GM19035 (cell line): ENCODE measurements at regions not wholly inside any gene's neighbourhood (a gene's known extent, or its start where the extent isn't known, plus 50 kb on each side); places are given as distances from the start of the nearest gene placed in this dataset.
"Not testable (repeated sequence)": the region's sequence is repeated elsewhere in the genome, so short reads cannot be mapped to it uniquely, and the experiment has no call there.

Experiments
- ATAC-seq: cut with Tn5 transposase; IDR thresholded peaks from one replicate; pipeline ENCODE4 v1.9.1; 2021; ENCODE audit not compliant: unreplicated experiment

DNA sequence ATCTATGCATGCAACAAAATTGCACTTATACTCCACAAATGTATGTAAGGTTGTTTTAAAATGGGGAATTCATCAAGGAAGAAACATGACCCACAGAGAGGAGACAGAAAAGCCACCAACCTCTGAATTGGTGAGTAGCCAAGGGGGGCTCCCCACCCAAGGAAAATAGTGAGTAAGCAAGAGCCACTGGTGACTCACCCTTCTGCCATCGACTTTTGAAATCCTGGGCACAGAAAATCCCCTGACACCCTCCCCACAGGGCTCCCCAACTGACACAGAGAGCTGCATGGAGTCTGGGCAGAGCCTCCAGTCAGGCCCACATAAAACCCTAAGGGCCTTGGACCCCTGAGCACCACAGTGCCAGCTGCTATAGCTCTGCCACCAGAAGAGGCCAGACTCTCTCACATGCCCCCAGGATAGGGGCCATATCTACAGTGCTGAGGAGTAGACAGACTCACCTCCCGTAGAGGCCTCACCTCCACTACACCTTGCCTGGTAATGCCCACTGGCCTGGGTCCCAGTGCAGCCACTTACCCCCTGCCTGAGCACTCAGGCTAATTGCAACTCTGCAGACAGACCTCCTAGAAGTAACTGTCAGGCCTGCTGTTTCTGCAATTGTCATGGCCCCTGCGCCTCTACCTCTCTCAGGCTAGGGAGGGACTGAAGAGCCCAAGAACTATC, 244.7 kb upstream of the WSB1 start:
- no peak for ATAC-seq

- no peak for ATAC-seq
Observed at GRCh38 chr17:27065588-27065987, 228.3 kb upstream of the WSB1 start.

DNA sequence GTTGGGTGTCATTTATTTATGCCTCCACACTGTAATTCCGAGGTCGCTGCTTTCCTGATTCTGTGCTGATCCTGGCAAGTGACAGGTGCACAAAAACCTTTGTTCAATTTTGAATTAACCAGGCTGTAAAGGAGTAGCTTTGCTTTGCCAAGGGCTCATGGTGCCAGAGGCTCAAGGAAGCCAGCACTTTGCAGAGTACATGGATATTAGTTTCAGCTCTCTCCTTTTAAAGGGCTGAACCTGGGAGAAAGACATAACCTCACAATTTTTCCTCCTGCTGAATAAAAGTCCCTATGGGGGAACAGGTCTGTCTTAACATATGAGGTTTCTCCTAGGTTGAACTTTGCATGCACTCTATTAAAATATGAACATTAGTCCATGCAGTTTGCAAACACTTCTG, 227.6 kb upstream of the WSB1 start:
- ATAC-seq, result no peak

GRCh38 chr17:27069842-27070508, 223.9 kb upstream of the WSB1 start:
- ATAC-seq, result no peak

DNA sequence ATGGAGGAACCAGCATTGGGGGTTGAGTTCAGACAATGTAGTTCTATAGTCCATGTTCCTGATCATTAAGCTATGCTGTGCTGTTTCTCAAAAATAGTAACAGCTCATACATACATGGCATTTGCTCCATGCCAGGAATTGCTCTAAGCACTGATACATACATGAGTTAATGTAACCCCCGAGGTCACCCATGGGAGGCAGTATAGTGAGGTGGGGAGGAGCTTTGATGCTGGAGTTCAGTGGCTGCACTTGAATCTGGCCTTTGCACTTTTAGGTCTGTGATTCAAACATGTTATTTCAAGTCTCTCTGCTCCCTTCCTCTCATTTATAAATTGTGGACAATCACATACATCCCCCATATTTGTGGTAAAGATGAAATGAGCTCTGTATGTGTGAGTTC, 223.1 kb upstream of the WSB1 start:
- no peak for ATAC-seq

GRCh38 chr17:27072885-27073284, 221.0 kb upstream of the WSB1 start:
- ATAC-seq, result no peak

DNA sequence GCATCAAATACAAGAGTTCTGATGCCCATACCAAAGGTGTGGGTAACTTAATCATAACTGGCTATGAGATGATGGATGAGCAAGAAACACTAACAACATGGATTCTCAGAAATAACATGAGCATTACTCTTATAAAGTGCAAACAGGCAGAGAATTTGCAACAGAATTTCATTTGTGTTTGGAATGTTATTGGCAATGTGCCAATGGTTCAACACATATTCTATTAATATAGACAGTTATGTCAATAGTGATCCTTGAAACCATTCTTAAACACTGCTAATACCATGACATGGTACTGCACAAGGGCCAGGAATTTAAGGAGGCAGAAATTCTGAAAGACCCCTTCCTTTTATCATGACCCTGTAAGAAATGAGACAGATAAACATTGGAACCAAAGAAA, 217.1 kb upstream of the WSB1 start:
- ATAC-seq, result no peak

DNA sequence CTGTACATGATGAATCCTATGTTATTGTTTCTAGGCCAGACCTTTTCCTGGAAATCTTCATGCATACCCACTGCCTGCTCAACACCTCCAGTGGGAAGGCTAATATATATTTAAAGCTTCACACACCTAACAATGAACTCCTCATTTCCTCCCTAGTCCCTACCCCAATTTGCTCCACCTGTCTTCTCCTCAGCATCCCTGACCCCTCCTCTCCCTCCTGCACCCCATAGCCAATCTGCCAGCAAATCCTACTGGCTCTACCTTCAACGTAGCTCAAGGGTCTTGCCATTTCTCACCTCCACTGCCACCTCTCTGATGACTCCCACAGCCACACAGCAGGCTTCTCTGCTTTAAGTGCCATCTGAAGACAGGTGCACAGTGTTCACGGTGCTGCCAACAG, 215.6 kb upstream of the WSB1 start:
- ATAC-seq, result no peak

DNA sequence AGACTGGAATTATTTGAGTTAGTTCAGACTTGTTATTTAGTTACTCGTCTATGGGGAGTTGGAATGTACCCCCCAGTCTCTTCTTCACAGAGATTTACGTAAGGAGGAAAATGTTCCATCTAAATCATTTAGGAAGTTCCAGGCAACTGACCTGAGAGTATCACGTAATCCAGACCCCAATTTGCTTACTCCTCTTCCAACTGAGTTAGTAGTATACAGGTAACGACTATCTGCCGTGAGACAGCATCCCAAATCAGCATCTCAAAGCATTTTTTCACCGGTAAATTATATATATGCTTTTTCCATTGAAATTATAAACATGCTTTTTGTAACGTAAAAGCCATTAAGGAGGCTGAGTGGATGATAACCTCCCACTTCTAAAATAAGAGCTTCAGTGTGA, 214.3 kb upstream of the WSB1 start:
- ATAC-seq, result no peak

GRCh38 chr17:27081002-27081638, 212.8 kb upstream of the WSB1 start:
- no peak for ATAC-seq

DNA sequence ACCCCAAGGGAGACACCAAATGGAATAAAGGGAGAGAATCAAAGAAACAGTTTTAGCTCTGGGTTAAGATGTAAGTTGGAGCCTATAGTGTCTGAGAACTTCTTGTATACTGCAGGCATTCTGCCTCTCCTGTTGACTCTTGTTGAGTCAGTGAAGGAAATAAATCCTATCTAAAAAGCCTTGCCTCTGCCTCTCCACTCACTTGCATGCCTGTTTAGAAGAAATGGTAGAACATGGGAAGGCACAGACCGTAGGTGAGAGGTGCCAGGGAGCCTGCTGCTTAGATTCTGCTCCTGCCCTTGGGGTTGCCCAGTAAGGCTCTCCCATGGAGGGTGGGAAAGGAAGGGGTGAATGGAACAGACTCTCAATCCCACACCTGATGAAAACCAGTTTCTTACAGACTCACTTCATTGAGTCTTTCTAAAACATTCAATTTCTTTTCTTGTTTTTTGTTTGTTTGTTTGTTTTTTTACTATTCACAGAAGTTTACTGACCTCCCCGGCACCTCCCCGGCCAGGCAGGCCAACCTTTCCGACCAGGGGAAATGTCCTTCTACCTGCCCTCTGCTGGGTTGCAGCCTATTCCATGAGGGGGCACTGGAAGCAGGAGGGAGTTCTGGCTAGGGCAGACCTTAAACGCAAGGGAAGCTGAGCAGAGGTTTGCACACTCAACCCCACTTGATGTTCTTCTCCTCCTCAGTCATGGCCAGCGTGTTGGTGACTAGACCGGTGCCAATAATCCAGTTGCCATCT, 211.7 kb upstream of the WSB1 start:
- no peak for ATAC-seq

DNA sequence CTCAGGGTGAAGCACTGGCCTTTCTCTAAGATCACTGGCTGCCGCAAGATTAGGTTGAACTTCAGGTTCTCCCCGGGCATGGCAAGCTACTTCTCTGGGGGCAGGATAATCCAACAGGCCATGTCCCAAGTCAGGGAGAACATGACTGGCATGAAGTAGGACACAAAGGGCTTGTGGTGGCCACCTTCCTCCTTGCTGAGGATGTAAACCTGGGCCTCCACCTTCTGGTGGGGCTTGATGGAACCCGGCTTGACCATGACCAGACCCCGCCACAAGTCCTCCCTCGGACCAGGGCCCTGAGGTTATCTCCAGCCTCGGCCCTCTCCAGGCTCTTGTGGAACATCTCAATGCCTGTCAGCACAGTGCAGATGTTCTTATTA, 211.1 kb upstream of the WSB1 start:
- no peak for ATAC-seq

DNA sequence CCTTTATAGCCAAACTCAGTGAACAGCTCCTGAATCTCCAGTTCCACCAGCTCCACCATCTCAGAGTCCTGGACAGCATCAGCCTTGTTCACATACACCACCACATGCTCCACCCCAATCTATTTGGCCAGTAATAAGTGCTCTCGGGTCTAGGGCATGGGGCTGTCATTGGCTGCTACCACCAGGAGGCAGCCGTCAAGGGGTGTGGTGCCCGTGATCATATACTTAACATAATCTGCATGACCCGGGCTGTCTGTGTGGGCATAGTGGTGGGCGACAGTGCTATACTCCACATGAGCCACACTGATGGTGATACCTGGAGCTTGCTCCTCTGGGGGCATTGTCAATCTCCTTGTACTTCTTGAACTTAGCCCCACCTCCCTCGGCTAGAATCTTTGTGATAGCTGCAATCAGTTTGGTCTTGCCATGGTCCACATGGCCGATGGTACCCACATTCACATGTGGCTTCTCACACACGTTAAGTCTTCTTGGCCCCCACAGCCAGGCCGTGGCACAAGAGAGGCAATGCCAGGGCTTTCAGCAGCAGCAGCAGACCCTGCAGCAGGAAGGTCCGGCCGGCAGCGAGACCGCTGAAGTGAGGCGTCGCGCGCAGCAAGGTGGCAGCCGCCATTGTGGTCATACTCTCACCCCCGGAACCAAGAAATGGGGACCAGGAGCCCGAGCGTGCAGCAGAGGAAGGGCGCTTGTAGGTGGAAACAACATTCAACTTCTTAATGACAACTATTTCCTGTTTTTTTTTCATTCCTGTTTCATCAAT, 210.3 kb upstream of the WSB1 start:
- ATAC-seq, result no peak

DNA sequence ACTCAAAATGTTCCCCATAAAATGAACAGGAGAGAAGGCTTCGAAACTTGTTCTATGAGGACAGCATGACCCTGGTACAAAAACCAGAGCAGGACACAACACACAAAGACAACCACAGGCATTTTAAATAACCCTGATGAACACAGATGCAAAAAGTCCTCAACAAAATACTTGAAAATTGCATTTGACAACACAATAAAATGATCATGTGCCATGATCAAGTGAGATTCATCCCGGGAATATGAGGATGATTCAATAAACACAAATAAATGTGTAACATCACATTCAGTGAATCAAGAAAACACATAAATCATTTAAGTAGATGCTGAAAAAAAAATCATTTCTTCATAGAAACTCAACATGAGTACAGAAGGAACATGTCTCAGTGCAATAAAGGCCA, 208.4 kb upstream of the WSB1 start:
- ATAC-seq, result no peak

GRCh38 chr17:27086526-27086925, 207.4 kb upstream of the WSB1 start:
- no peak for ATAC-seq

GRCh38 chr17:27087935-27088766, 205.8 kb upstream of the WSB1 start:
- ATAC-seq, result no peak

DNA sequence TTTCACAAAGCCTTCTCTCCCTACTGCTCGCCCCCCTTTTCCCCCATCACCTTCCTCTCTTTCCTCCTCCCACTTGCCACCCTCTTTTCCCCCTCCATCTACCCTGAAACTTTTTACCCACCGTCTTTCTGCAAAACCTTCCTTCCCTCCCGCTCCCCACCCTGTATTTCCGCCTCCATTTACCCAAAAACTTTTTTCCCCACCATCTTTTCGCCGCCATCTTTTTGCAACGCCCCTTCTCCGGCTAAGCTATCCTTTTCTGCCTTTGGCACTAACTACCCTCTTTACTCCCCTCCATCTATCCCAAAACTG, 205.2 kb upstream of the WSB1 start:
- ATAC-seq, result no peak

- not testable (repeated sequence) for ATAC-seq
Observed at GRCh38 chr17:27089079-27089928, 204.6 kb upstream of the WSB1 start.

GRCh38 chr17:27089929-27090247, 204.0 kb upstream of the WSB1 start:
- ATAC-seq, result no peak
